ACC112 (cell line): ENCODE measurements at regions not wholly inside any gene's neighbourhood (a gene's known extent, or its start where the extent isn't known, plus 50 kb on each side); places are given as distances from the start of the nearest gene placed in this dataset.
A peak's percentile ranks its signal among the peaks of the same experiment; 100 is the strongest.

Source experiments
- H2AFZ ChIP-seq: fragments of 200-600 bp; sonication (generic); one replicate; pipeline ENCODE4 v1.6.0; 2017; ENCODE audit warnings: antibody characterized with exemption, low read length; ENCODE audit not compliant: unreplicated experiment
- H3K27ac ChIP-seq: fragments of 200-600 bp; sonication (generic); 2 replicates; pipeline ENCODE4 v1.5.1; 2014; ENCODE audit warnings: low read depth, mild to moderate bottlenecking, antibody characterized with exemption, low read length, moderate library complexity
- H3K27me3 ChIP-seq: fragments of 200-600 bp; sonication (generic); 2 replicates; pipeline ENCODE4 v1.6.1; 2014; ENCODE audit warnings: mild to moderate bottlenecking, antibody characterized with exemption, low read length, moderate library complexity, mixed read lengths; ENCODE audit not compliant: insufficient read depth
- H3K36me3 ChIP-seq: fragments of 200-600 bp; sonication (generic); 2 replicates; pipeline ENCODE4 v1.6.1; 2016; ENCODE audit warnings: mild to moderate bottlenecking, antibody characterized with exemption, low read length, moderate library complexity, mixed read lengths; ENCODE audit not compliant: insufficient read depth
- H3K4me1 ChIP-seq: fragments of 200-600 bp; sonication (generic); one replicate; pipeline ENCODE4 v1.6.1; 2016; ENCODE audit warnings: low read length, mixed read lengths; ENCODE audit not compliant: insufficient read depth, unreplicated experiment, control insufficient read depth
- H3K4me3 ChIP-seq: fragments of 200-600 bp; sonication (generic); 2 replicates; pipeline ENCODE4 v1.5.1; 2014; ENCODE audit warnings: mild to moderate bottlenecking, low read depth, low read length
- H3K79me2 ChIP-seq: fragments of 200-600 bp; sonication (generic); one replicate; pipeline ENCODE4 v1.6.0; 2016; ENCODE audit warnings: low read length; ENCODE audit not compliant: control insufficient read depth, unreplicated experiment, insufficient read depth

DNA sequence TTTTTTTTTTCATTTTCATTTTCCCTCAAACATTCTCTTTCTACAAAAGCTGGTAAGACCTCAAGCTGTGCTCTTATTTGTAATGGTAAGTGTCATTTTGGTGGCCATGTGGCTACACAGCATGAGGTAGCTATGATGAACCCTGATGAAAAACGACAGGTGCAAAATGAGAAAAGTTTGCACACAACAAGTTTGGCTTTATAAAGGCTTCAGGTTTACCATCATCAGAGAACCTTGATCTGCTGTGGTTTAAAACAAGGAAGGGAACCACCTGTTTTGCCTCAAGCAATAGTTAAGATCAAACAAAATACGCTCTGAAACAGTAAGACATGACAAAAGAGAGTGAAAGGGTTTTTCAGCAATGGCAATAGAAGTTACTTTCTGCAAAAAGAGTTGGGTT lies 1124.6 kb upstream of the ACO1 start:
- no peak overlapping the region for H3K4me3 ChIP-seq

DNA sequence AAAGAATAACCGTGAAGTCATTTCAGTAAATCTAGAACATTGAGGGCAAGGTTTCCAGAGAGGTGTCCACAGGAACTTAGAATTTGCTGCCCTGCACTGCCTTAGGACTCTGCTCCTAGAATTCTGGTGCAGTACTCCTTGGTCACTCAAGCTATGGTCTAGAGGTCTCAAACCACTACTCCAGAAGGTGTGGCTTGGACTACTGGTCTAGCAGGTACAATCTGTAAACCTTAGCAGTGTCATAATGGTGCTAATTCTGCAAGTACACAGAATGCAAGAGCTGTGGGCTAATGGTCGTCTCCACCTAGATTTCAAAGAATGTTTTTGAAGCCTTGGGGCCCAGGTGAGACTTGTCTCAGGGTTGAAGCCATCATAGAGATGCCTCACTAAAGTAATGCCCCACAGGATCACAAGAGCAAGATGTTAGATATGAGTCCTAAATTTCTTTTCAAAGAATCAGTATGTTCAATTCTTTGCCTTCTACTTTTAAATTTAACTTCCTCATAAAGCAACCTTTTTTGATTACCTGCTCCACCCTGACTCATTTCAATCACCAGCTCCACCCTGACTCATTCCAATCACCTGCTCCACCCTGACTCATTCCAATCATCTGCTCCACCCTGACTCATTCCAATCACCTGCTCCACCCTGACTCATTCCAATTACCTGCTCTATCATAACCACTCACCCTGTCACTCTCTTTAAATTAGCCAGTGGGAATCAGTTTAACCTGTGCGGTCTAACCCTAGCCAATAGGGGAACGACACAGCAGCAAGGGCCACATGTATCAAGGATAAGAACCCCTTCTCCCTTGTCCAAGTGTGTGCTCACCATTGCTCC lies 1111.8 kb upstream of the ACO1 start:
- no peaks in the 10 kb centered on the region for H3K36me3 ChIP-seq

More for the DNA sequence above, 1124.6 kb upstream of the ACO1 start:
- no peaks in the 10 kb centered on the region for H3K79me2 ChIP-seq
- H3K4me1 ChIP-seq: no peaks in the 10 kb centered on the region
- no peaks in the 10 kb centered on the region for H3K36me3 ChIP-seq
- no peak overlapping the region for H3K27ac ChIP-seq
- no peaks in the 10 kb centered on the region for H3K27me3 ChIP-seq
- no peak overlapping the region for H2AFZ ChIP-seq

DNA sequence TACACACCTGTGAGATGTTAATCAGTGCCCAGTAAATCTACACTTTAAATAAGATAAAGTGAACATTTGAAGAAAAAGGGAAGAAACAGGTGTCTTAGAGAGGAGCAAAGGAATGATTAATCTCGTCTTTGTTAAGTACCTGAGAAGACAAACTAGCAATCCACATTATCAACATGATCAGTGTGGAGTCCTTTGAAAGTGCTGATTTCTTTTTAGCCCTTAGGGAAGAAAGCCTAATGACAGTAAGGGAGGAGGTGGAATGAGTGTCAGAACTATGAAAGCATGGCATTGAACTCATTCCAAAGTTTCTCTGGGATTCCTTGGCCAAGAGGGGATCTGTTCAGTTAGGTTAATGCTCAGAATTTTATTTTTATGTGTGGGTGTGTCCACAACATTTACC lies 1109.0 kb upstream of the ACO1 start:
- no peak overlapping the region for H2AFZ ChIP-seq
- peaks cover 13% of the 10 kb centered on the region; the same call in 1 of the 2 replicates for H3K27me3 ChIP-seq
- no peak overlapping the region for H3K27ac ChIP-seq
- H3K36me3 ChIP-seq: no peaks in the 10 kb centered on the region
- no peaks in the 10 kb centered on the region for H3K79me2 ChIP-seq
- no peak overlapping the region for H3K4me3 ChIP-seq
- no peaks in the 10 kb centered on the region for H3K4me1 ChIP-seq

More for the DNA sequence above, 1111.8 kb upstream of the ACO1 start:
- no peak overlapping the region for H2AFZ ChIP-seq
- no peaks in the 10 kb centered on the region for H3K4me1 ChIP-seq
- peaks cover 22% of the 10 kb centered on the region; the same call in 1 of the 2 replicates for H3K27me3 ChIP-seq
- H3K27ac ChIP-seq: no peak overlapping the region
- no peaks in the 10 kb centered on the region for H3K79me2 ChIP-seq
- no peak overlapping the region for H3K4me3 ChIP-seq

DNA sequence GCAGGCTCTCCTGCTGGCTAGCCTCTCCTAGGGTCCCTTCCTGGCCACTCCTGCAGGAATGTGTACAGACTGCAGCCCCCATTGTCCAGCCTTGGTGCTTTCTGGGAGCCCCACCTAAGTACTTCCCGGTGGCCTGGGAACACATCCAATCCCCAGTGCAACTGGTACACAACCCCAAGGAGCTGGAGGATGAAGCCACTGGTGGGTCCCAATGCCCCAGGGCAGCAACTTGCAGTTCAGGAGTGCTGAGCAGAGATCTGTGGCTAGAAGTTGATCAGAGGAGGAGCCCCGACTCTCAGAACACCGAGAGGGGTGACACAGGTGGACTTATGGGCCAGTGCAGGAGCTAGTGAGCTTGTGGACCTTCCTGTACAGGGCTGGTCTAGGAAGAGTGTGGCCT lies 1093.7 kb upstream of the ACO1 start:
- Histone ChIP-seq H3K79me2 (no peaks in the 10 kb centered on the region), H3K4me3 (no peak overlapping the region), H3K27me3 (no peaks in the 10 kb centered on the region), H3K36me3 (no peaks in the 10 kb centered on the region), H2AFZ (no peak overlapping the region), H3K27ac (no peak overlapping the region), H3K4me1 (no peaks in the 10 kb centered on the region)

DNA sequence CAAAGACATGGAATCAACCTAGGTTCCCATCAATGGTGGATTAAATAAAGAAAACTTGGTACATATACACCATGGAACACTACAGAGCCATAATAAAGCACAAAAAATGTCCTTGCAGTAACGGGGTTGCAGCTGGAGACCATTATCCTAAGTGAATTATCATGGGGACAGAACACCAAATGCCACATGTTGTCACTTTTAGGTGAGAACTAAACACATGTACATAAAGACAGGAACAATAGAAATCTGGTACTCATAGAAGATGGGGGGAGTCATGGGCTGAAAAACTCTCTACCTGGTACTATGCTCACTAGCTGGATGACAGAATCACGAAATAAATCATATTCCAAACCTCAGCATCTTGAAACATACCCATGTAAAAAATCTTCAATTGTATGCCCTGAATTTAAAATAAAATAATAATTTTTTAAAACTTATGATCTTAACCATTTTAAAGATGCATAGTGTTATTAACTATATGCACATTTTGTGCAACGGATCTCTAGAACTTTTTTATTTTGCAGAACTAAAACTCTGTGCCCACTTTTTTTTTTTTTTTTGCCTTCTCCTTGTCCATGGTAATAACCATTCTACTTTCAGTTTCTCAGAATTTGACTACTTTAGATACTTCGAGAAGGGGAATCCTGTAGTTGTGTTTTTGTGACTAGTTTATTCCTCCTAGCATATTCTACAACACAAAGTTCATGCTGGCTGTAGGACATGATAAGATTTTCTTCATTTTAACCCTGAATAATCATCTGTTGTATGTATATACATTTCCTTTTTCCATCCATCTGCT lies 1081.6 kb upstream of the ACO1 start:
- Histone ChIP-seq H3K4me1 (peaks cover 7% of the 10 kb centered on the region), H2AFZ (peak overlapping the region; percentile 39), H3K27me3 (no peaks in the 10 kb centered on the region), H3K4me3 (peak overlapping the region; percentile 38), H3K27ac (no peak overlapping the region), H3K79me2 (no peaks in the 10 kb centered on the region), H3K36me3 (no peaks in the 10 kb centered on the region)

DNA sequence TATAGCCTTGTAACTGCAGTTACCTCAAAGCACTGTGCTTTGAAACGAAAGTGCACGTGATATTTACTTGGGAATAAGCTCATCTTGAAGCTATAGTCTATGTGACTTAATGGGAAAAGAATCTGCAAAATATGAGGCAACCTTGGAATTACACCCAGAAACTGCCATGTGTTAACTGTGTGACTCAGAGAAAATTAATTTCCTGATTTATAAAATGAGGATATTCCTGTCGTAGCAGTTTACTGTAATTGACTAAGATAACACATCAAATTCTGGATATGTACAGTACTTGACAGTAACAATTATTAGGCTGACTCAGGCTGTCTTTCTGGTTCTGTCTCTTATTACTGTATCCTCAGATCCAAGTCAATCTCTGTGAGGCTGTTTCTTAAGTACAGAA lies 1079.9 kb upstream of the ACO1 start:
- H3K4me3 ChIP-seq: peak overlapping the region; percentile 46
- peak overlapping the region; percentile 71 for H2AFZ ChIP-seq
- H3K79me2 ChIP-seq: no peaks in the 10 kb centered on the region

DNA sequence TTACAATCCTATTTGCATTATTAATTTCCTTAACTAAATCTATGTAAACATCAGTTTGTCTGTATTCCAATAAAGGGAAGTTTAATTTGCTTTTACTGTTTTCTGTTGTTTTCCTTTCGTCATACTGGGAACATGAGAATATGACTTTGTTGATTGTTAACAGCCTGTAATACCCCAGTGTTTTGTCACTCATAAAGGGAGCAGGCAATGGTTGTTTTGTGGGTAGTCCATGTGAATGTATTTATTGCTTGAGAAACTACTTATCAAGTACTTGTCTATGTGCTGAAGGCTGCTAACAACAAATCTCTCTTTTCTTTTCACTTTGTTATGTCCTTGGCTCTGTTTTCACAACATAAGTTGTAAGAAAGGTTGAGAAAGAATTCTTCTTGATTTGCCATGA lies 1070.2 kb upstream of the ACO1 start:
- no peaks in the 10 kb centered on the region for H3K27me3 ChIP-seq
- H3K4me1 ChIP-seq: no peaks in the 10 kb centered on the region
- no peak overlapping the region for H3K4me3 ChIP-seq
- no peak overlapping the region for H3K27ac ChIP-seq
- no peaks in the 10 kb centered on the region for H3K79me2 ChIP-seq
- H2AFZ ChIP-seq: no peak overlapping the region
- H3K36me3 ChIP-seq: no peaks in the 10 kb centered on the region

More for the DNA sequence above, 1079.9 kb upstream of the ACO1 start:
- no peaks in the 10 kb centered on the region for H3K27me3 ChIP-seq
- no peaks in the 10 kb centered on the region for H3K36me3 ChIP-seq
- peak overlapping the region; percentile 65; the same call in 1 of the 2 replicates for H3K27ac ChIP-seq
- peaks cover 7% of the 10 kb centered on the region for H3K4me1 ChIP-seq

DNA sequence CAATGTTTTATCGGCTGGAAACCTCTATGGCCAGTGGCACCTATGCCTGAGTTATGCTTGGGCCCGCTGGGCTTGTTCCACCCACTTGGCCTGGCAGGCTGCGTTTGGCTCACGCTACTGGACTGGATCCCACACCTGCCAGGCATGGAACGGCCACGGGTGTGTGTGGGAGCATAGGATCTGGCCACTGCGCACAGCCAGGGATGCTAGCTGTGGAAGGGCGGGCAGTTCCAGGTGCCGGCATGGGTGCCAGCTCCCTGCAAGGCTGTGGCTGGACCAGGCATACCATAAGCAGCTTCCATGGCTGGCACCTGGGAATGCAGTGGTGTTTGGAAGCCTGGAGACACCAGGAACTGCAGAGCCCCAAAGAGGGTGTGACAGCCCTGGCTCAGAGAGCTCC lies 1063.9 kb upstream of the ACO1 start:
- Histone ChIP-seq H3K79me2 (no peaks in the 10 kb centered on the region), H3K27me3 (no peaks in the 10 kb centered on the region), H2AFZ (no peak overlapping the region), H3K27ac (no peak overlapping the region), H3K4me1 (no peaks in the 10 kb centered on the region), H3K4me3 (no peak overlapping the region), H3K36me3 (no peaks in the 10 kb centered on the region)

DNA sequence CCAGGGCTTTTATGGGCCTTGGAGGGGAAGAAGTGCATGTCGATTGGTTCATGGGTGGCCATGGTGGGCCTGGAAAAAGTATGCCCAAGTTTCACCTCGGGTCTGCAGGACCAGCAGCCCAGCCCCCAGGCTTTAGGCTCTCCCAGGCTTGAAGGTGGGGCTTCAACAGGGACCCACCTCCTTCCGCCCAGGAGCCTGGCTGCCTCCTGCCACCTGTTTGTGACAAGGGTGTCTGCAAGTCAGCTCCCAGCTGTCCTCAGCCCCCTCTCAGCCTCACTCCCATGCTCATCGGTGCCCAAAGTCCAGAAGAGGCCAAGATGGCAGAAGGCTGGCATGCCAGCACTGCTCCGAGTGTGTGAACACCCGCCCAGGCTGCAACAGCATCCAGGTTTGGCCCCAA lies 1063.2 kb upstream of the ACO1 start:
- no peaks in the 10 kb centered on the region for H3K36me3 ChIP-seq
- no peaks in the 10 kb centered on the region for H3K79me2 ChIP-seq
- no peak overlapping the region for H3K4me3 ChIP-seq
- no peak overlapping the region for H3K27ac ChIP-seq
- no peak overlapping the region for H2AFZ ChIP-seq
- H3K27me3 ChIP-seq: no peaks in the 10 kb centered on the region
- no peaks in the 10 kb centered on the region for H3K4me1 ChIP-seq

DNA sequence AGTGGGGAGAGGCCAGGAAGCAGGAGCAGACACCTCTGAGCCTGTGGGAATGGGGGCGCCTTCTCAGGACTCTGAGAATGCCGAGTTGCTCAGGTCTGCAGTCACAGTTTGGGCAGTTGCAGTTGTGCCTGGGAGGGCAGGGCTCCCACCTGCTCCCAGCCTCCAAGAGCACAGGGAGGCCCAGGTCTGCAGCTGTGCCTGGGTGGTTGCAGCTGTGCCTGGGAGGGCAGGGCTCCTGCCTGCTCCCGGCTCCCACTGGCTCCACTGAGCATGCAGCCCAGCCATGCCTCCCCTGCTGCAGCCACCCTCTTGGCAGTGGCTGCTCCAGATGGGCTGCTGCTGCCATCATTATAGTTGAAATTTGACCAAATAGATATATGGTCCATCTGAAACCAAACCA lies 1062.8 kb upstream of the ACO1 start:
- Histone ChIP-seq H2AFZ (no peak overlapping the region), H3K4me3 (no peak overlapping the region), H3K27me3 (no peaks in the 10 kb centered on the region), H3K27ac (no peak overlapping the region), H3K79me2 (no peaks in the 10 kb centered on the region), H3K36me3 (no peaks in the 10 kb centered on the region), H3K4me1 (no peaks in the 10 kb centered on the region)
